ENCODE measurements at regions not wholly inside any gene's neighbourhood (a gene's known extent, or its start where the extent isn't known, plus 50 kb on each side); places are given as distances from the start of the nearest gene placed in this dataset.

- no peak for TF ChIP-seq CTCF (conservative IDR thresholded peaks at IDR 0.05; ENCODE audit: low read depth, low read length)
- TF ChIP-seq USF2 (IDR thresholded peaks at IDR 0.05; ENCODE audit: low read depth, low read length), result no peak
- no peak for TF ChIP-seq RAD21 (IDR thresholded peaks at IDR 0.05; ENCODE audit: low read length)
- no peak for TF ChIP-seq POLR2A (IDR thresholded peaks at IDR 0.05; ENCODE audit: low read depth, low read length)
- no peak for TF ChIP-seq FOS (IDR thresholded peaks at IDR 0.05; ENCODE audit: low read depth, low read length)
- TF ChIP-seq ELK1 (IDR thresholded peaks at IDR 0.05; ENCODE audit: borderline replicate concordance, low read depth, low read length), result no peak
- no peak for TF ChIP-seq SMC3 (IDR thresholded peaks at IDR 0.05; ENCODE audit: low read depth, low read length)
These were observed 1639.6 kb upstream of the PCDH10 start for GRCh38 chr4:131509521-131509920.

All from IMR-90 (cell line).